DMS79 treated with DMSO at 0.1 percent for 48 hours (cell line): ENCODE measurements at regions not wholly inside any gene's neighbourhood (a gene's known extent, or its start where the extent isn't known, plus 50 kb on each side); places are given as distances from the start of the nearest gene placed in this dataset.
"Not testable (repeated sequence)": the region's sequence is repeated elsewhere in the genome, so short reads cannot be mapped to it uniquely, and the experiment has no call there.

Experiments
- DNase-seq: peaks from one replicate; lab custom pipeline; 2025; lab: John Stamatoyannopoulos, UW

GRCh38 chr20:51125105-51125504 lies 102.2 kb upstream of the KCNG1 start:
- no peak for DNase-seq

GRCh38 chr20:51123887-51124286 lies 101.0 kb upstream of the KCNG1 start:
- DNase-seq = not testable (repeated sequence)

- no peak for DNase-seq
These were observed 100.2 kb upstream of the KCNG1 start for GRCh38 chr20:51122931-51123658.

GRCh38 chr20:51121901-51122412 lies 99.0 kb upstream of the KCNG1 start:
- DNase-seq = no peak

GRCh38 chr20:51121272-51121671 lies 98.4 kb upstream of the KCNG1 start:
- DNase-seq = no peak

- DNase-seq = no peak
These were observed 98.0 kb upstream of the KCNG1 start for GRCh38 chr20:51120868-51121267.

GRCh38 chr20:51120438-51120837 lies 97.5 kb upstream of the KCNG1 start:
- DNase-seq = no peak

- DNase-seq = no peak
These were observed 97.0 kb upstream of the KCNG1 start for GRCh38 chr20:51119914-51120313.

GRCh38 chr20:51118985-51119527 lies 96.1 kb upstream of the KCNG1 start:
- DNase-seq = no peak

- no peak for DNase-seq
These were observed 95.3 kb upstream of the KCNG1 start for GRCh38 chr20:51118216-51118615.

GRCh38 chr20:51116765-51117686 lies 94.1 kb upstream of the KCNG1 start:
- DNase-seq = no peak

GRCh38 chr20:51111290-51111689 lies 88.4 kb upstream of the KCNG1 start:
- no peak for DNase-seq

- no peak for DNase-seq
These were observed 85.9 kb upstream of the KCNG1 start for GRCh38 chr20:51108638-51109363.

- no peak for DNase-seq
These were observed 83.1 kb upstream of the KCNG1 start for GRCh38 chr20:51106011-51106410.

- no peak for DNase-seq
These were observed 82.3 kb upstream of the KCNG1 start for GRCh38 chr20:51104960-51105920.

GRCh38 chr20:51100617-51101016 lies 77.7 kb upstream of the KCNG1 start:
- DNase-seq = no peak

- no peak for DNase-seq
These were observed 75.4 kb upstream of the KCNG1 start for GRCh38 chr20:51098284-51098810.

GRCh38 chr20:51097351-51098120 lies 74.6 kb upstream of the KCNG1 start:
- DNase-seq = no peak

GRCh38 chr20:51096582-51097267 lies 73.8 kb upstream of the KCNG1 start:
- no peak for DNase-seq
